ENCODE measurements at regions not wholly inside any gene's neighbourhood (a gene's known extent, or its start where the extent isn't known, plus 50 kb on each side); places are given as distances from the start of the nearest gene placed in this dataset.

GRCh38 chr18:57249179-57249578 lies 102.3 kb downstream of the BOD1L2 start:
- no peak for DNase-seq

- DNase-seq, result no peak
These were observed 102.5 kb upstream of the ST8SIA3 start for GRCh38 chr18:57249883-57250282.

DNA sequence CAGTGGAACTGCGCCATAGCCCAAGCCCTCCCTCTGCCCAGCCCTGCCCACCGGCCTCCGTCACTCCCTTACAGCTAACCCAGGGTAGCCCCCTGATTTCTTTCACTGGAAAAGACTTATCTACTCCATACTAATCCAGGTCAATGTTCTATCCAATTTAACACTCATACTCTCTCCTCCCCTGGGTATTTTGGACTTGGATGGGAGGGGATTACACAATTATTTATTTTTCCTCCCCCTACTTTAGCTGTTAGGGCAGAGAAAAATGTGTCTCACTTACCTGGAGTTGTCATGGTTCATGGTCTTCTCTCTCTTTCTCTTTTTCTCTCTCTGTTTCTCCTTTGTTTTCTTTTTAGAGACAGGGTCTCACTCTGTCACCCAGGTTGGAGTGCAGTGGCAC lies 100.6 kb upstream of the ST8SIA3 start:
- DNase-seq, result no peak

DNA sequence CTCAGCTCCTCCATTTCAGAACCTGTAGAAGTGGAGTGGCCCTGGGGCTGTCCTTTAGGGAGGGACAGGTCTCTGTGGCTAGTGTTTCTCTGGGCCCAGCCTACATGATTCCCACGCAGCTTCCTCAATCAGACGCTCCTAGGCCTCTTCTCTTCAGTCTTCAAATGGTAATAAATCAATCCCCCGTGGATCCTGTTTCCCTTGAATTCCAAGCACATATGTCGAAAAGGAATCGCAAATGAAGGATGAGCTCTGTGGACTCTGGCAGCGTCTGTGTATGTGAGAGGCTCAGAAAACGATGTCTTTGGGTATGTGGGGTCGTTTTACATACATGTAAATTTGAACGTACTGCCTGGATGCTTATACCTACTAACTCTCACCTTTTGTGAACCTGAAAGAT lies 98.5 kb upstream of the ST8SIA3 start:
- DNase-seq, result no peak

DNA sequence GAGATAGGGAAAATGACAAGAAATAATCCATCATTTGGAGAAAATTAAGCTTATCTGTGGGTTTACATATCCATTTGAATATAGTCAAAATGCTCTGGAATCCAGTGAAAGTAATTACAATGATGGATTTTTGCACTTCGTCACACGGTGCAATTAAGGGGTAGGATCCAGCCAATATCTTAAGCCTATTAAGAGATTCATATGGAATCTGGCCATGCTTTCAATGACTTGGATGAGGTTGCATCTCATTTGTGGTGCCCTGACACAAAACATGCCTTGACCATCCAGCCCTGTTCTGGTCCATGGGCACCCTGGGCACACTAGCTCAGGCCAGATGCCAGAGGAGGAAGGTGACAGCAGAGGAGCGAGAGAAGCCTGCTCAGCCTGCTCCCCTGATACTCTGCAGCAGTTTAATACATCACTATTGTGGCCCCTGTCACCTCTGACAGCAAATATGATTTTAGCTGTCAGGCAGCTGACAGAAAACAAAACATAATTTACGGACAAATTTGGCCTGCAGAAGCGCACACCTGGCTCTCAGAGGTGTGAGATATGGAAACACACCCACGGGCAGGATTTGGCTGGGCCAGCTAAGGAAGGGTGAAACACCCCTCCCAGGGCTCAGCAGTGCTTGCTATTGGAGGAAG lies 94.1 kb upstream of the ST8SIA3 start:
- DNase-seq, result no peak

GRCh38 chr18:57267368-57267925 lies 84.9 kb upstream of the ST8SIA3 start:
- no peak for DNase-seq

DNA sequence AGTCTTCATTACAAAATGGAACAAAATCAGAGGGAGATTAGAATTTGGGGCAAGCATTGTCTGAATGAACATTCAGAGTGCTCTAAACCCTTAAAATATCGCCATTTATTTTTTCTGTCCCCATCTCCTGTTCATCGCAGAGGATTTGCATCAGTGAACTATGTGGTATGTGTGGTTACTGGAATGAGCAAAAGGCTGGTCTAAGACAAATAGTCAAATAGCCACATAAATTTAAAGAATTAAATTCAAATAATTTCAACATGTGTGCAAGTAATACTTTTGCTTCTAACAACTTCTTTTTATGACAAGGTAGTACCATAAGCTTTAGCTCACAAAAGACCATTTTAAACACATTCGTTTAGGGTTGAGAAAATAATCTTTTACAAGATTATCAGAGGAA lies 82.6 kb upstream of the ST8SIA3 start:
- no peak for DNase-seq

DNA sequence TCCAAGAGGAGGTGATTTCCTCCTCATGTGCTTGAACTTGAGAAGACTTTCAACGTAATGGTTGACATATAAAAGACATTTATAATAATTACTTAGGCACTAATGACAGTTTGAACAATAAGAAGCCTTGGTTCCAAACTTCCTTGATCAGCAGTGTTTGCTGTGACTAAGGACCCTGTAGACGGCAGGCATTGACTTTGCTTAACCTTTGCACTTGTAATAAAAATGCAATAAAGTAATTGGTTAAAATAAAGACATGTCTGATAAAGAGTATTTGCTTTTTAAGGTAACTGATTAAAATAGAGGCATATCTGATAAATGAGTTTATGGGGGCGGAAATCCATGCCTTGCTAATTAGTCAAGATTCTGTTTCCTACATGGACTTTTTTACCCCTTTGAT lies 82.2 kb upstream of the ST8SIA3 start:
- DNase-seq, result no peak

- DNase-seq, result no peak
These were observed 79.2 kb upstream of the ST8SIA3 start for GRCh38 chr18:57273194-57273593.

DNA sequence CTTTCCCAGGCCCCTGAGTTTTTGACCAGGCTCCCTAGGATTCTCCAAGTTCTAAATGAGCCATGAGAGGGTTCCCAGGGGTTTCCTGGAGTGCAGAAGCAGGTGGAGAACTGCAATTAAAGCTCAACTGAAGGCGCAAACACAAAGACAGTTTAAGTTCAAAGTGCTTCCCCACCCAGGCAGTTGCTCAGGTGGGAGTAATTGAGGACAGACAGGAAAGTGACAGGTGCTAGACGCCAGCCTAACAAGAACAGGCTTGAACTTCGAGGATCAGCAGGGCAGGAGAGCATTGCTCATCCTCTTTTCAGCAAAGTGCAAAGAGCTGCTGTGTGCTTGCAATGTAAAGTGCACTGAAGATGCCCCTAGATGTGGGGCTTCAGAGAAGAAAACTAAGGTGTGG lies 77.2 kb upstream of the ST8SIA3 start:
- no peak for DNase-seq

- DNase-seq, result no peak
These were observed 75.5 kb upstream of the ST8SIA3 start for GRCh38 chr18:57276829-57277228.

- DNase-seq, result no peak
These were observed 73.4 kb upstream of the ST8SIA3 start for GRCh38 chr18:57278933-57279332.

DNA sequence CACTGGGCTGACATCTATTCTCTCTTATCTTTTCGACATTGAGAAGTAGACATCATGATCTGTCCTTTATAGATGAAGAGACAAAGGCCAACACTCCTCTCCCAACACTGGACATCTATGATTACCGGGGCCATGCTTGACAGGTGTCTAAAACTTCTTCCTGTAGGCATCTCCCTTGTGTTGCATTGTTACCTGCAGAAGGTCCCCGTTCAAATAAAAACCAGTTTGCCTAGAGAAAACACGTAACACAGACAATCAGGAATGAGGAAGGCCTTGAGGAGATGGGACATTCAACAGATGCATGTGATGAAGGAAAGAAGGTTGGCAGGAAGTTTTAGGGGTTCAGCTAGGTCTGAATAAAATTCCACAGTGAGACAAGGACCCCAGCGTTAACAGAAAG lies 70.8 kb upstream of the ST8SIA3 start:
- no peak for DNase-seq

- DNase-seq, result no peak
These were observed 65.4 kb upstream of the ST8SIA3 start for GRCh38 chr18:57286949-57287348.

- no peak for DNase-seq
These were observed 64.6 kb upstream of the ST8SIA3 start for GRCh38 chr18:57287766-57288165.

- DNase-seq, result no peak
These were observed 57.8 kb upstream of the ST8SIA3 start for GRCh38 chr18:57294547-57294946.

GRCh38 chr18:57296336-57296735 lies 56.0 kb upstream of the ST8SIA3 start:
- DNase-seq, result no peak

GRCh38 chr18:57297306-57297705 lies 55.1 kb upstream of the ST8SIA3 start:
- DNase-seq, result no peak

- DNase-seq, result no peak
These were observed 52.4 kb upstream of the ST8SIA3 start for GRCh38 chr18:57299931-57300330.

DNA sequence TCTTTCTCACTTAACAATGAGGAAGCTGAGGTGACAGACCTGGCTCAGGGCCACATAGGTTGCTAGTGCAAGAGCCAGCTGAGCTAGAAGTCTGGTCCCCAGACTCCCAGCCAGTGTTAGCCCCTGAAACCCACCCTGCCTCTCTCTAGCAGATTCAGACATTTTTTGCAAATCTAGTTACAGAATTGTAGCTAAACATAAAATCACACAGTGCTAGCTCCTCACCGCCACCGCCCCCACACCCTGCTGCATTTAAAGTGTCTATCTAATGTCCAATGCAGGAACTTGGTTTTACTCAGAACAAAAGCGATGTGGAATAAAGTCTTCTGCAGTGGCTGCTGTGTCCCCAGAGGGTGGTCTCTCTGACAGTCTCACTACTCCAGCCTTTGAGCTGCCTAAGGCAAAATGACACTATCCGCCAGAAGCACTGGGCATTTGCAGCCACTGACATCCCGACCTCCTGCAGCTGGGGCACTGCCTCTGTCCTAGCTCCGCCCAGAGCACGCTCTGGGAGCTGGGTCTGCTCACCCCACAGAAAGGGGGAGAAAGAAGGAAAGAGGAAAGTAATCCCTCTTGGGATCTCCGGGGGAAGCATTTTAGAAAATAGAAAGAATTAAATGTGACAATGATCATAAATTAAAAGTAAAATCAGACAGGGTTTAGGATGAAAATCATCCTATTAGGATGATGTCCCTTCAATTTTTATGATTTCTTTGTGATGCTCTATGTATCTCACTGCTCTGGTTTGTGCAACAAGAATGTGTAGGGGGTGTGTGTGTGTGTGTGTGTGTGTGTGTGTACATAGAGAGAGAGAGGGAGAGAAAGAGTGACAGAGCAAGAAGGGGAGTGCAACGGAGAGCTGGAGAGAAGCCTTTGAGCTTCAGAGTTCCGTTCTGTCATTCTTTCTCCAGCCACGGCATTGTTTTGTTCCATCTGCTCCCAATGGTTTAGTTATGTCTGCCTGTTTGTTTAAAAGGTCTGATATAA lies 50.5 kb upstream of the ST8SIA3 start:
- no peak for DNase-seq
